ENCODE measurements at regions not wholly inside any gene's neighbourhood (a gene's known extent, or its start where the extent isn't known, plus 50 kb on each side); places are given as distances from the start of the nearest gene placed in this dataset.

GRCh38 chr1:193538003-193538354 is 351.6 kb upstream of the B3GALT2 start:
- no peak for DNase-seq (ENCODE audit: low read depth, low spot score)

GRCh38 chr1:193537266-193538002 is 351.0 kb upstream of the B3GALT2 start:
- no peak for DNase-seq (ENCODE audit: low read depth, low spot score)

- no peak for DNase-seq (ENCODE audit: low read depth, low spot score)
Measured at GRCh38 chr1:193533853-193534252, 347.4 kb upstream of the B3GALT2 start.

GRCh38 chr1:193525917-193526710 is 339.7 kb upstream of the B3GALT2 start:
- DNase-seq (ENCODE audit: low read depth, low spot score): no peak

- no peak for DNase-seq (ENCODE audit: low read depth, low spot score)
Measured at GRCh38 chr1:193525411-193525810, 339.0 kb upstream of the B3GALT2 start.

GRCh38 chr1:193524616-193525015 is 338.2 kb upstream of the B3GALT2 start:
- DNase-seq (ENCODE audit: low read depth, low spot score): no peak

GRCh38 chr1:193524021-193524420 is 337.6 kb upstream of the B3GALT2 start:
- no peak for DNase-seq (ENCODE audit: low read depth, low spot score)

GRCh38 chr1:193520472-193520871 is 334.1 kb upstream of the B3GALT2 start:
- DNase-seq (ENCODE audit: low read depth, low spot score): no peak

- no peak for DNase-seq (ENCODE audit: low read depth, low spot score)
Measured at GRCh38 chr1:193519922-193520321, 333.5 kb upstream of the B3GALT2 start.

- no peak for DNase-seq (ENCODE audit: low read depth, low spot score)
Measured at GRCh38 chr1:193516755-193517388, 330.5 kb upstream of the B3GALT2 start.

- DNase-seq (ENCODE audit: low read depth, low spot score): no peak
Measured at GRCh38 chr1:193514397-193514796, 328.0 kb upstream of the B3GALT2 start.

GRCh38 chr1:193513032-193513431 is 326.6 kb upstream of the B3GALT2 start:
- no peak for DNase-seq (ENCODE audit: low read depth, low spot score)

- no peak for DNase-seq (ENCODE audit: low read depth, low spot score)
Measured at GRCh38 chr1:193504920-193505319, 318.5 kb upstream of the B3GALT2 start.

- DNase-seq (ENCODE audit: low read depth, low spot score): no peak
Measured at GRCh38 chr1:193498088-193498655, 311.8 kb upstream of the B3GALT2 start.

- DNase-seq (ENCODE audit: low read depth, low spot score): no peak
Measured at GRCh38 chr1:193494368-193494767, 308.0 kb upstream of the B3GALT2 start.

- DNase-seq (ENCODE audit: low read depth, low spot score): no peak
Measured at GRCh38 chr1:193489191-193489590, 302.8 kb upstream of the B3GALT2 start.

GRCh38 chr1:193487722-193488121 is 301.3 kb upstream of the B3GALT2 start:
- DNase-seq (ENCODE audit: low read depth, low spot score): no peak

- DNase-seq (ENCODE audit: low read depth, low spot score): no peak
Measured at GRCh38 chr1:193486671-193487229, 300.3 kb upstream of the B3GALT2 start.

- DNase-seq (ENCODE audit: low read depth, low spot score): no peak
Measured at GRCh38 chr1:193480755-193481154, 294.3 kb upstream of the B3GALT2 start.

- DNase-seq (ENCODE audit: low read depth, low spot score): no peak
Measured at GRCh38 chr1:193479187-193479586, 292.8 kb upstream of the B3GALT2 start.

- no peak for DNase-seq (ENCODE audit: low read depth, low spot score)
Measured at GRCh38 chr1:193476748-193477147, 290.3 kb upstream of the B3GALT2 start.

GRCh38 chr1:193473932-193474331 is 287.5 kb upstream of the B3GALT2 start:
- no peak for DNase-seq (ENCODE audit: low read depth, low spot score)
